ENCODE measurements at regions not wholly inside any gene's neighbourhood (a gene's known extent, or its start where the extent isn't known, plus 50 kb on each side); places are given as distances from the start of the nearest gene placed in this dataset.

DNA sequence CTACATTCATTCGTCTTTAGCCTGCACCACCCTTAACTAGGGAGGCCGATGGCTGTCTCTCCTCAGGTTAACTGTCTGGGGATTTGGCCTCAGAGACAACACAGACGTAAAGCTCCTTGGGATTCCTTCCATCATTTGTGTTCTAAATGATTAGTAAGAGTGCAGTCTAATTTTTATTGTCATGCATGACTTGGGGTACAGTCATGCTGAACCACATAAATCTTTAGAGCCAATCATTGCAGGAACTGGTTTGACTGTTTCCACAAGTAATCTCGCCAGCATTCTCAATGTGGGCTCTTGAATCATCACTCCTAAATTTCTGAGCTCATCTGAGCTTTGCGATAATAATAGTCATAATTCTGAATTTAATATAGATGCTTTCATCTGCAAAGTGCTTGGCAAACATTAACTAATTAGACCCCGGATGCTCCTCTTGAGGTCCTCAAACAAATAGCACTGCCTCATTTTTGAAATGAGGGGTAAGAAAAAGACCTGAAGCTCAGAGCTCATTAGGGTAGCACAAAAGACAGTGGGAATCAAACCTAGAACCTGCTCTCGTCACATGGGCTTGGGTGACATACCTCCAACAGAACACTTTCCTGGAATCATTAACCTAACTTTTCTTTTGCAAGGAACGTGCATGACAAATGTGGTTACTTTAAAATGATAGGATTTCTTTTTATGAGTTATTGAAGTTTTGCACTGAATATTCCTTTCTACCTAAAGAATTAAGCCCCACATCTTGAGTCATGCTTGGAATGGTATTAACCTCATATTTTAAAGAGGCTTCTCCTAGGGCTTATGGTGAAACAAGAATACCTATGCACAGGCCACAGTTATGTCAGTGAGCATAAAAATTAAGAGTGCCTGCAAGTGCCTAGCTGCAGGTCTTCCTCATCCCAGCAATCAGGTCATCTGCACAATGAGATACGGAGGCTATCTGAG lies 118.9 kb upstream of the NRP1 start:
- H3K56ac ChIP-seq (ENCODE audit: insufficient read length, low read depth, low read length), result no peak overlapping the region
- H3K27ac ChIP-seq (ENCODE audit: insufficient read length, low read depth, low read length), result no peak overlapping the region
- TF ChIP-seq CTCF (conservative IDR thresholded peaks at IDR 0.05), result no peak
- H4K20me1 ChIP-seq (ENCODE audit: control insufficient read depth, insufficient read depth, insufficient read length), result no peaks in the 10 kb centered on the region
- no peak overlapping the region for H4K5ac ChIP-seq (ENCODE audit: insufficient read length, low read depth, low read length)
- no peak overlapping the region for H3K23ac ChIP-seq (ENCODE audit: insufficient read length, low read depth, low read length)
- H3K4me2 ChIP-seq (ENCODE audit: insufficient read depth, insufficient read length, low read length), result no peak overlapping the region
- no peaks in the 10 kb centered on the region for H3K9me3 ChIP-seq (ENCODE audit: control insufficient read depth, low read depth, low read length)
- H4K91ac ChIP-seq (ENCODE audit: insufficient read length, low read depth, low read length), result no peak overlapping the region
- no peaks in the 10 kb centered on the region for H3K79me1 ChIP-seq (ENCODE audit: insufficient read depth, low read depth, low read length, poor library complexity, severe bottlenecking)
- no peak overlapping the region for H3K4ac ChIP-seq (ENCODE audit: low read depth, low read length)
- no peak overlapping the region for H2AFZ ChIP-seq (ENCODE audit: low read length)
- no peak overlapping the region for H4K8ac ChIP-seq (replicated peaks; ENCODE audit: insufficient read length, low read depth, low read length)
- H3K36me3 Mint-ChIP-seq (ENCODE audit: insufficient read depth in 1 of 3, low read depth in 3 of 3), result peaks cover 0 to 6% (median 1%) of the 10 kb centered on the region in 3 experiments; a peak in 4 of 7 replicates
- no peak overlapping the region for H2BK12ac ChIP-seq (ENCODE audit: insufficient read length, low read depth, low read length)
- WGBS (ENCODE audit: extremely low coverage, insufficient read length, low lambda C conversion rate), result no CpG with 5 or more reads among the region's 9 CpGs
- DNase-seq, result no peak
- no peak overlapping the region for H2BK120ac ChIP-seq (ENCODE audit: low read depth, low read length, poor library complexity, severe bottlenecking)
- no peak overlapping the region for H3K27ac Mint-ChIP-seq
- H3K27me3 Mint-ChIP-seq (ENCODE audit: low read depth), result no peaks in the 10 kb centered on the region
- no peak overlapping the region for H2BK5ac ChIP-seq (ENCODE audit: insufficient read length, low read length)
- no peak overlapping the region for H3K9ac ChIP-seq (ENCODE audit: extremely low read depth, insufficient read length, low read length)
- no peak overlapping the region for H2BK15ac ChIP-seq (ENCODE audit: low read depth, low read length)
- no peaks in the 10 kb centered on the region for H3K23me2 ChIP-seq (ENCODE audit: insufficient read length, low read depth, low read length, poor library complexity, severe bottlenecking)
- H3T11ph ChIP-seq (ENCODE audit: low read length), result no peak overlapping the region
- H2BK20ac ChIP-seq (ENCODE audit: low read depth, low read length, poor library complexity, severe bottlenecking), result no peak overlapping the region
- no peaks in the 10 kb centered on the region for H3K4me1 Mint-ChIP-seq
- no peaks in the 10 kb centered on the region for H3K4me1 ChIP-seq (ENCODE audit: insufficient read depth, low read length)
- H3K18ac ChIP-seq (ENCODE audit: insufficient read length, low read depth, low read length), result no peak overlapping the region
- H2AK5ac ChIP-seq (ENCODE audit: insufficient read length, low read length), result no peak overlapping the region
- peaks cover 5 to 6% of the 10 kb centered on the region in 2 experiments; a peak in 3 of 5 replicates for H3K9me3 Mint-ChIP-seq
- no peaks in the 10 kb centered on the region for H3K27me3 ChIP-seq (ENCODE audit: insufficient read depth, low read length)
- no peak overlapping the region for H3K14ac ChIP-seq (ENCODE audit: insufficient read depth, low read length)
- no peaks in the 10 kb centered on the region for H3K79me2 ChIP-seq (ENCODE audit: insufficient read depth, low read length)
- H3K4me3 Mint-ChIP-seq, result no peak overlapping the region

Measured in H9 (cell line).